ENCODE measurements at regions not wholly inside any gene's neighbourhood (a gene's known extent, or its start where the extent isn't known, plus 50 kb on each side); places are given as distances from the start of the nearest gene placed in this dataset.

- Histone ChIP-seq H3K4me3 (ENCODE audit: insufficient read depth, low read length) (no peak overlapping the region), H3K36me3 (ENCODE audit: insufficient read depth, low read length) (no peaks in the 10 kb centered on the region), H2AFZ (ENCODE audit: low read length) (no peak overlapping the region), H3K9me3 (ENCODE audit: low read depth, low read length) (no peaks in the 10 kb centered on the region), H4K20me1 (ENCODE audit: insufficient read depth, low read length) (no peaks in the 10 kb centered on the region), H3K79me2 (ENCODE audit: insufficient read depth, low read length) (no peaks in the 10 kb centered on the region), H3K4me1 (ENCODE audit: insufficient read depth, low read length) (peaks cover 9% of the 10 kb centered on the region), H3K4me2 (ENCODE audit: insufficient read depth, low read length) (no peak overlapping the region), H3K27me3 (ENCODE audit: insufficient read depth, low read length) (peaks cover 13% of the 10 kb centered on the region), H3K27ac (ENCODE audit: low read depth, low read length) (no peak overlapping the region)
- TF ChIP-seq CTCF (IDR thresholded peaks at IDR 0.05; ENCODE audit: extremely low read depth, low read depth, low read length) = no peak
- no peak for DNase-seq (ENCODE audit: insufficient read length, low spot score, missing footprints)
Observed at GRCh38 chr14:101098177-101098576, 194.7 kb upstream of the RTL1 start.

- no peak for TF ChIP-seq CTCF (IDR thresholded peaks at IDR 0.05; ENCODE audit: extremely low read depth, low read depth, low read length)
- no peaks in the 10 kb centered on the region for H3K9me3 ChIP-seq (ENCODE audit: low read depth, low read length)
- no peaks in the 10 kb centered on the region for H4K20me1 ChIP-seq (ENCODE audit: insufficient read depth, low read length)
- H3K27me3 ChIP-seq (ENCODE audit: insufficient read depth, low read length) = peaks cover 13% of the 10 kb centered on the region
- no peak overlapping the region for H3K27ac ChIP-seq (ENCODE audit: low read depth, low read length)
- H3K79me2 ChIP-seq (ENCODE audit: insufficient read depth, low read length) = no peaks in the 10 kb centered on the region
- H3K4me1 ChIP-seq (ENCODE audit: insufficient read depth, low read length) = peaks cover 9% of the 10 kb centered on the region
- no peak overlapping the region for H3K4me3 ChIP-seq (ENCODE audit: insufficient read depth, low read length)
- DNase-seq (ENCODE audit: insufficient read length, low spot score, missing footprints) = no peak
- H3K4me2 ChIP-seq (ENCODE audit: insufficient read depth, low read length) = no peak overlapping the region
- H3K36me3 ChIP-seq (ENCODE audit: insufficient read depth, low read length) = no peaks in the 10 kb centered on the region
- no peak overlapping the region for H2AFZ ChIP-seq (ENCODE audit: low read length)
Observed at GRCh38 chr14:101098641-101099040, 195.1 kb upstream of the RTL1 start.

- Histone ChIP-seq H3K9me3 (ENCODE audit: low read depth, low read length) (no peaks in the 10 kb centered on the region), H3K4me3 (ENCODE audit: insufficient read depth, low read length) (no peak overlapping the region)
Observed at GRCh38 chr14:101101456-101102056, 198.0 kb upstream of the RTL1 start.

GRCh38 chr14:101102875-101103274, 199.4 kb upstream of the RTL1 start:
- Histone ChIP-seq H3K79me2 (ENCODE audit: insufficient read depth, low read length) (no peaks in the 10 kb centered on the region), H3K27me3 (ENCODE audit: insufficient read depth, low read length) (no peaks in the 10 kb centered on the region), H3K27ac (ENCODE audit: low read depth, low read length) (no peak overlapping the region), H3K36me3 (ENCODE audit: insufficient read depth, low read length) (no peaks in the 10 kb centered on the region), H3K9me3 (ENCODE audit: low read depth, low read length) (no peaks in the 10 kb centered on the region), H3K4me2 (ENCODE audit: insufficient read depth, low read length) (no peak overlapping the region), H3K4me3 (ENCODE audit: insufficient read depth, low read length) (no peak overlapping the region), H2AFZ (ENCODE audit: low read length) (no peak overlapping the region), H4K20me1 (ENCODE audit: insufficient read depth, low read length) (no peaks in the 10 kb centered on the region), H3K4me1 (ENCODE audit: insufficient read depth, low read length) (peaks cover 4% of the 10 kb centered on the region)
- TF ChIP-seq CTCF (IDR thresholded peaks at IDR 0.05; ENCODE audit: extremely low read depth, low read depth, low read length) = no peak
- peak; percentile 75 for DNase-seq (ENCODE audit: insufficient read length, low spot score, missing footprints)

More at GRCh38 chr14:101101456-101102056, 198.0 kb upstream of the RTL1 start:
- no peak for TF ChIP-seq CTCF (IDR thresholded peaks at IDR 0.05; ENCODE audit: extremely low read depth, low read depth, low read length)
- Histone ChIP-seq H2AFZ (ENCODE audit: low read length) (no peak overlapping the region), H4K20me1 (ENCODE audit: insufficient read depth, low read length) (no peaks in the 10 kb centered on the region), H3K79me2 (ENCODE audit: insufficient read depth, low read length) (no peaks in the 10 kb centered on the region), H3K27ac (ENCODE audit: low read depth, low read length) (no peak overlapping the region), H3K36me3 (ENCODE audit: insufficient read depth, low read length) (no peaks in the 10 kb centered on the region), H3K4me1 (ENCODE audit: insufficient read depth, low read length) (peaks cover 9% of the 10 kb centered on the region), H3K4me2 (ENCODE audit: insufficient read depth, low read length) (no peak overlapping the region), H3K27me3 (ENCODE audit: insufficient read depth, low read length) (no peaks in the 10 kb centered on the region)
- DNase-seq (ENCODE audit: insufficient read length, low spot score, missing footprints) = no peak
